22Rv1 (cell line): ENCODE measurements at regions not wholly inside any gene's neighbourhood (a gene's known extent, or its start where the extent isn't known, plus 50 kb on each side); places are given as distances from the start of the nearest gene placed in this dataset.

ENCODE experiments used
- CTCF ChIP-seq: fragments of 450-650 bp; IDR thresholded peaks from 2 replicates; pipeline ENCODE4 v1.5.1; 2017; ENCODE audit warnings: mild to moderate bottlenecking
- ZFX ChIP-seq: fragments of 450-650 bp; IDR thresholded peaks from 2 replicates; pipeline ENCODE4 v1.6.1; 2017; ENCODE audit warnings: antibody characterized with exemption, borderline replicate concordance

GRCh38 chr11:110919241-110919922 is 207.1 kb upstream of the ARHGAP20 start:
- TF ChIP-seq CTCF (no peak), ZFX (no peak)
